Esophagus muscularis mucosa (tissue), 4 donors: ENCODE measurements at regions not wholly inside any gene's neighbourhood (a gene's known extent, or its start where the extent isn't known, plus 50 kb on each side); places are given as distances from the start of the nearest gene placed in this dataset.

ENCODE experiments used
- DNase-seq: peaks from one replicate; pipeline ENCODE4 v3.0.0-alpha.2; 2017; ENCODE audit errors: extremely low spot score
- H3K27ac ChIP-seq, 4 donors: fragments of 200-600 bp; sonication (generic); replicated peaks in 1 of 4; 1 replicate in 3 of 4; 2 replicates in 1 of 4; pipeline ENCODE4 v1.5.1; 2016 to 2019; ENCODE audit warnings: mild to moderate bottlenecking in 1 of 4
- H3K27me3 ChIP-seq, 4 donors: fragments of 200-600 bp; sonication (generic); one replicate each; pipeline versions ENCODE4 v1.5.1 to v1.6.0; 2016 to 2019
- H3K36me3 ChIP-seq, 4 donors: fragments of 200-600 bp; sonication (generic); one replicate each; pipeline ENCODE4 v1.5.1; 2016 to 2019
- H3K4me1 ChIP-seq, 4 donors: fragments of 200-600 bp; sonication (generic); one replicate each; pipeline ENCODE4 v1.5.1; 2016 to 2019
- H3K4me3 ChIP-seq, 4 donors: fragments of 200-600 bp; sonication (generic); 1 replicate in 2 of 4; 2 replicates in 2 of 4; pipeline ENCODE4 v1.5.1; 2016 to 2019; ENCODE audit warnings: mild to moderate bottlenecking in 4 of 4, moderate library complexity in 1 of 4
- H3K9me3 ChIP-seq, 4 donors: fragments of 200-600 bp; sonication (generic); 1 replicate in 3 of 4; 2 replicates in 1 of 4; pipeline ENCODE4 v1.5.1; 2016 to 2019
- CTCF ChIP-seq, 3 experiments: fragments of 200-600 bp in 2 of 3; fragments of 450-650 bp in 1 of 3; sonication (generic) in 2 of 3; IDR thresholded peaks; one replicate each; pipeline ENCODE4 v1.5.1; 2017 to 2019; ENCODE audit warnings: antibody characterized with exemption in 3 of 3, mild to moderate bottlenecking in 2 of 3, moderate library complexity in 1 of 3
- EP300 ChIP-seq: sonication (generic); formaldehyde crosslinking; IDR thresholded peaks from one replicate; pipeline ENCODE4 v1.6.1; 2017; ENCODE audit warnings: antibody characterized with exemption
- POLR2A ChIP-seq: fragments of 450-650 bp; IDR thresholded peaks from one replicate; pipeline ENCODE4 v1.6.1; 2017; ENCODE audit warnings: antibody characterized with exemption, moderate library complexity, mild to moderate bottlenecking, low read depth
- POLR2AphosphoS5 ChIP-seq, 2 donors: sonication (generic); formaldehyde crosslinking; IDR thresholded peaks; one replicate each; pipeline ENCODE4 v1.6.1; 2017; ENCODE audit warnings: antibody characterized with exemption in 2 of 2
- WGBS: methylation state at CpG from one replicate; pipeline ENCODE4 v1.1.5; 2018; 5-methylcytosine and 5-hydroxymethylcytosine counted together
- intact Hi-C: fragments of 100-400 bp; cut with DNase I; formaldehyde crosslinking; loops from one replicate; pipeline ENCODE4 v1.15.1; 2023

- peaks cover 0 to under 1% (median 0%) of the 10 kb centered on the region in 4 donors for H3K27me3 ChIP-seq
- WGBS, result 89% methylated on average over 6 of the region's 6 CpGs
- DNase-seq, result no peak
- H3K4me1 ChIP-seq, result no peaks in the 10 kb centered on the region
- no peak overlapping the region for H3K27ac ChIP-seq
- H3K4me3 ChIP-seq, result no peak overlapping the region
- no peaks in the 10 kb centered on the region for H3K9me3 ChIP-seq
- no peak for TF ChIP-seq POLR2A
- TF ChIP-seq POLR2AphosphoS5 (IDR thresholded peaks at IDR 0.05), result no peak
- TF ChIP-seq EP300, result no peak
- TF ChIP-seq CTCF (IDR thresholded peaks at IDR 0.05), result no peak
- intact Hi-C loops, result no loop called here
- H3K36me3 ChIP-seq, result no peaks in the 10 kb centered on the region
These were observed 477.5 kb upstream of the EEF2KMT start for GRCh38 chr16:5575121-5575520.

GRCh38 chr16:5572056-5572455 is 474.5 kb upstream of the EEF2KMT start:
- no peak overlapping the region for H3K27ac ChIP-seq
- intact Hi-C loops, result no loop called here
- TF ChIP-seq CTCF (IDR thresholded peaks at IDR 0.05) (no peak), POLR2AphosphoS5 (IDR thresholded peaks at IDR 0.05) (no peak), POLR2A (no peak), EP300 (no peak)
- H3K9me3 ChIP-seq, result no peaks in the 10 kb centered on the region
- no peaks in the 10 kb centered on the region for H3K36me3 ChIP-seq
- no peaks in the 10 kb centered on the region for H3K27me3 ChIP-seq
- no peaks in the 10 kb centered on the region for H3K4me1 ChIP-seq
- no peak overlapping the region for H3K4me3 ChIP-seq
- no peak for DNase-seq
- WGBS, result 74% methylated on average over 2 of the region's 2 CpGs

- Histone ChIP-seq H3K27me3 (no peaks in the 10 kb centered on the region), H3K27ac (no peak overlapping the region), H3K36me3 (no peaks in the 10 kb centered on the region), H3K4me1 (no peaks in the 10 kb centered on the region), H3K4me3 (no peak overlapping the region), H3K9me3 (no peaks in the 10 kb centered on the region)
- no peak for DNase-seq
- 83% methylated on average over 8 of the region's 8 CpGs for WGBS
- intact Hi-C loops, result no loop called here
- TF ChIP-seq EP300 (no peak), POLR2AphosphoS5 (IDR thresholded peaks at IDR 0.05) (no peak), POLR2A (no peak), CTCF (IDR thresholded peaks at IDR 0.05) (no peak)
These were observed 473.9 kb upstream of the EEF2KMT start for GRCh38 chr16:5571446-5571845.

DNA sequence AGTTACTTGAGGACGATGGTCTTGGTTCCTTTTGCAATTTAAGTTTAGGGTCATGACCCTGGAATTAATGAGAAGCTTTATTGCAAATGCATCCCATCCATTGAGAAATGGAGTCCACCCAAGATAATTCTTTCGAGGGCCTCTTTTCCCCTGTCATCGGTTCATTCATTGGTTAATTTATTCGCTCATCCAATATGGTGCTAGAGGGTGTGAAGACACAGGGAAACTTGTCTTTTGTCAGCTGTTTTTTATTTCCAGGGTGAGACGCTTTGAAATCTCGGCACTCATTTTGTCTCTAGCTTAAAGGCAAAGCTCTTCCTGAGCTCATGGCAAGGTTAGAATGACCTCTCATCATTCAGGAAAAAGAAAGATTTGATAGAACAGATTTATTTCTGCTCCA is 464.2 kb upstream of the EEF2KMT start:
- H3K27ac ChIP-seq, result no peak overlapping the region
- H3K4me3 ChIP-seq, result no peak overlapping the region
- H3K4me1 ChIP-seq, result no peaks in the 10 kb centered on the region
- intact Hi-C loops, result no loop called here
- no peaks in the 10 kb centered on the region for H3K36me3 ChIP-seq
- no peak for TF ChIP-seq CTCF (IDR thresholded peaks at IDR 0.05)
- no peak for TF ChIP-seq POLR2A
- WGBS, result 80% methylated on average over 6 of the region's 6 CpGs
- DNase-seq, result no peak
- H3K27me3 ChIP-seq, result peaks cover 0 to 5% (median 0%) of the 10 kb centered on the region in 4 donors
- no peaks in the 10 kb centered on the region for H3K9me3 ChIP-seq

GRCh38 chr16:5560084-5560483 is 462.5 kb upstream of the EEF2KMT start:
- no peak for DNase-seq
- no peak overlapping the region for H3K4me3 ChIP-seq
- intact Hi-C loops, result no loop called here
- TF ChIP-seq POLR2AphosphoS5 (IDR thresholded peaks at IDR 0.05) (no peak), CTCF (IDR thresholded peaks at IDR 0.05) (no peak), POLR2A (no peak), EP300 (no peak)
- H3K27me3 ChIP-seq, result no peaks in the 10 kb centered on the region
- no peak overlapping the region for H3K27ac ChIP-seq
- no peaks in the 10 kb centered on the region for H3K9me3 ChIP-seq
- H3K4me1 ChIP-seq, result no peaks in the 10 kb centered on the region
- WGBS, result 88% methylated on average over 2 of the region's 2 CpGs
- H3K36me3 ChIP-seq, result no peaks in the 10 kb centered on the region
